SK-N-MC (cell line): ENCODE measurements at regions not wholly inside any gene's neighbourhood (a gene's known extent, or its start where the extent isn't known, plus 50 kb on each side); places are given as distances from the start of the nearest gene placed in this dataset.
"Not testable (repeated sequence)": the region's sequence is repeated elsewhere in the genome, so short reads cannot be mapped to it uniquely, and the experiment has no call there.

ENCODE experiments used
- EZH2 ChIP-seq: fragments of 200-600 bp; sonication (generic); IDR thresholded peaks from one replicate; pipeline ENCODE4 v1.6.1; 2017; ENCODE audit warnings: antibody characterized with exemption
- POLR2AphosphoS5 ChIP-seq: IDR thresholded peaks from 2 replicates; pipeline ENCODE4 v1.6.1; 2012; ENCODE audit warnings: mild to moderate bottlenecking, low read depth, low read length, borderline replicate concordance

DNA sequence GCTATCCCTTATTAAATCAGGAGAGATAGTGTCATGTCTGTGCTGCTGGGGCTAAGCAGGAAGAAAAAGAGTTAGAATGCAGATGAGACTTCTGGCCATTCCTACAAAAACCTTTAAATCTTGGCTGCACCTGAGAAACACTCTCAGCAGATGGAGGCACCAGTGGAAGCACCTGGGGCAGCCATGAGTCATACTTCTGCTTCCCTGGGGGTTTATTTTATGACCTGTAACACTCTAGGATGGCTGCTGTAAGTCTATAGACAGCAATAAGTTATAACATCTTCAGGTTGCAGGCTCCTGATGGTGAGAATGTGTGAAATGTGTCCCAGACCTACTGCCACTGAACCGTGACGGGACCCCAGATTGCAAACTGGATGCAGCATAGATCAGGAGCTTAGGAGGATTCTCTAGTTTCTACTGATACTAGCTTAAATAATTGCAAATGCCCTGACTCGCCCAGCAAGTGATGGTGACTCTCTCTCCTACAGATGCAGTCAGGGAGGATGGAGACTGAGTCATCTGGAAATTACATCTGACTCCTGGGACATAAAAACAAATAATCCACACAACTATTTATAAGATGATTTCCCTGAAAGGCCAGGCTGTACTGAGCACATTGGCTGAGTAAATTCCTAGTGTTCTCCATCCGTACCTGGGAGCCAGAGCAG lies 479.2 kb downstream of the RPIA start:
- TF ChIP-seq POLR2AphosphoS5, EZH2: not testable (repeated sequence)
